Gastrocnemius medialis (tissue), 4 donors: ENCODE measurements at regions not wholly inside any gene's neighbourhood (a gene's known extent, or its start where the extent isn't known, plus 50 kb on each side); places are given as distances from the start of the nearest gene placed in this dataset.

Experiments
- ATAC-seq, 2 donors: fragments of 150-250 bp; one replicate each; pipeline ENCODE4 v1.9.1; 2016
- DNase-seq, 2 donors: peaks; one replicate each; pipeline ENCODE4 v3.0.0-alpha.2; 2019
- H3K27ac ChIP-seq, 4 donors: fragments of 200-600 bp; sonication (generic); 1 replicate in 1 of 4; 2 replicates in 3 of 4; pipeline ENCODE4 v1.5.1; 2016 to 2018; ENCODE audit warnings: mild to moderate bottlenecking in 2 of 4, moderate library complexity in 1 of 4
- H3K27me3 ChIP-seq, 3 donors: fragments of 200-600 bp; sonication (generic) in 2 of 3; 1 replicate in 1 of 3; 2 replicates in 2 of 3; pipeline versions ENCODE4 v1.5.1 to v1.6.0; 2016 to 2019; ENCODE audit warnings: mild to moderate bottlenecking in 1 of 3, moderate library complexity in 1 of 3
- H3K36me3 ChIP-seq, 2 donors: fragments of 200-600 bp; sonication (generic) in 1 of 2; one replicate each; pipeline ENCODE4 v1.5.1; 2017 to 2018
- H3K4me1 ChIP-seq, 2 donors: fragments of 200-600 bp; sonication (generic) in 1 of 2; one replicate each; pipeline ENCODE4 v1.5.1; 2016 to 2017; ENCODE audit warnings: mild to moderate bottlenecking in 2 of 2
- H3K4me3 ChIP-seq, 4 donors: fragments of 200-600 bp; sonication (generic) in 3 of 4; 1 replicate in 1 of 4; 2 replicates in 3 of 4; pipeline ENCODE4 v1.5.1; 2016 to 2019; ENCODE audit warnings: mild to moderate bottlenecking in 2 of 4
- H3K9me3 ChIP-seq, 3 donors: fragments of 200-600 bp; sonication (generic) in 2 of 3; 1 replicate in 1 of 3; 2 replicates in 2 of 3; pipeline ENCODE4 v1.5.1; 2016 to 2019
- POLR2A ChIP-seq, 2 donors: fragments of 450-650 bp; IDR thresholded peaks; one replicate each; pipeline ENCODE4 v1.6.1; 2017; ENCODE audit warnings: antibody characterized with exemption in 2 of 2, mild to moderate bottlenecking in 2 of 2, moderate library complexity in 2 of 2
- in situ Hi-C, 4 donors: fragments of 200-750 bp; cut with MboI; loops; one replicate each; pipeline versions ENCODE4 v1.15.0 to v1.8.0; 2017; ENCODE audit warnings: low sequenced_read_pairs in 4 of 4
- intact Hi-C: fragments of 100-400 bp; cut with DNase I; formaldehyde crosslinking; loops from one replicate; pipeline ENCODE4 v1.15.1; 2023; ENCODE audit warnings: low total_unique reads
- TF ChIP-seq, protein P1 (sequence below), 5 experiments: fragments of 450-650 bp in 3 of 5; fragments of 200-600 bp in 2 of 5; sonication (generic) in 2 of 5; IDR thresholded peaks in 4 of 5; conservative IDR thresholded peaks in 1 of 5; 1 replicate in 4 of 5; 2 replicates in 1 of 5; pipeline ENCODE4 v1.5.1; 2016 to 2019; ENCODE audit warnings: antibody characterized with exemption in 5 of 5, mild to moderate bottlenecking in 3 of 5, moderate library complexity in 3 of 5

DNA sequence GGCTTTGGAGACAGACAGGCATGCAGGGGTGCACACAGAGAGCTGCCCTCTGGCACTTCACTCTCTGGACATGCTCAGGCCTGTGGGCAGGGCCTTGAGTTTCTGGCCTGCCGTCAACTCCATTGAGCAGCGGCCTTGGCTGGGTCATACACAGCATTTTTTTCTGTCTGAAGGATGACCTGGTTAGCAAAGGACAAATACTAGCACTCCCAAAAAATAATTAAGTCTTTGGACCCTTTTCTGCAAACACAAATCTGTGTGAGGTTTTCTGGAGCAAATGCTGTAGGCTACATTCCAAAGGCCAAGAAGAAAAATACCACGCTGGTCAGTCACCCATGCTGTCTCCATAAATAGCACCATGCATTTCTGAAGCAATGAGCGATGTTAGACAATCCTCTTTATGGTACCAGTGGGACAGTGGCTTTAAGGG, 124.7 kb upstream of the CTAGE1 start:
- H3K27me3 ChIP-seq = no peaks in the 10 kb centered on the region
- no peaks in the 10 kb centered on the region for H3K9me3 ChIP-seq
- H3K27ac ChIP-seq = no peak overlapping the region
- H3K4me1 ChIP-seq = no peaks in the 10 kb centered on the region
- ATAC-seq = no peak
- intact Hi-C loops (no loop called here), in situ Hi-C loops (no loop called here)
- H3K4me3 ChIP-seq = no peak overlapping the region
- TF ChIP-seq, protein P1, sequence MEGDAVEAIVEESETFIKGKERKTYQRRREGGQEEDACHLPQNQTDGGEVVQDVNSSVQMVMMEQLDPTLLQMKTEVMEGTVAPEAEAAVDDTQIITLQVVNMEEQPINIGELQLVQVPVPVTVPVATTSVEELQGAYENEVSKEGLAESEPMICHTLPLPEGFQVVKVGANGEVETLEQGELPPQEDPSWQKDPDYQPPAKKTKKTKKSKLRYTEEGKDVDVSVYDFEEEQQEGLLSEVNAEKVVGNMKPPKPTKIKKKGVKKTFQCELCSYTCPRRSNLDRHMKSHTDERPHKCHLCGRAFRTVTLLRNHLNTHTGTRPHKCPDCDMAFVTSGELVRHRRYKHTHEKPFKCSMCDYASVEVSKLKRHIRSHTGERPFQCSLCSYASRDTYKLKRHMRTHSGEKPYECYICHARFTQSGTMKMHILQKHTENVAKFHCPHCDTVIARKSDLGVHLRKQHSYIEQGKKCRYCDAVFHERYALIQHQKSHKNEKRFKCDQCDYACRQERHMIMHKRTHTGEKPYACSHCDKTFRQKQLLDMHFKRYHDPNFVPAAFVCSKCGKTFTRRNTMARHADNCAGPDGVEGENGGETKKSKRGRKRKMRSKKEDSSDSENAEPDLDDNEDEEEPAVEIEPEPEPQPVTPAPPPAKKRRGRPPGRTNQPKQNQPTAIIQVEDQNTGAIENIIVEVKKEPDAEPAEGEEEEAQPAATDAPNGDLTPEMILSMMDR (IDR thresholded peaks at IDR 0.05 in 4 of 5, conservative IDR thresholded peaks at IDR 0.05 in 1 of 5) = no peak
- no peak for TF ChIP-seq POLR2A (IDR thresholded peaks at IDR 0.05)
- DNase-seq = peak in 1 of 2 donors; percentile 20
- no peaks in the 10 kb centered on the region for H3K36me3 ChIP-seq

DNA sequence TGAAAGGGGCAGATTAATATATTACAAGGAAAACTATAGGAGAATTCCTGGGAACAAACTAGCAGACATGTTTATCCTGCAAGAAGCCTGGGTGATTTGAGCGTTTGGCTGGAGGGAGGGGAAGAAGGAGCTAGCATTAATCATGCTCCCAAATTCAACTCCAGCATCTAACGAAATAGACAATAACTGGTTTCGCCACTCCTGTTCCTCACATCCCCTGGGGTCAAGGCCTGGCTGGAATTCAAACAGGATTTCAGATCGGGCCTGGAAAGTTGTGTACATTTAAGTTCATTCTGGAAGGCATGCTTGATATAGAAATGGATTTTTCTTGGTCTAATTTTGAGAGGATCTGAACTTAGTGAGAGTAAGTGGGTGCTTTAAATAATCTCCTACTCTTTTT, 126.1 kb upstream of the CTAGE1 start:
- intact Hi-C loops (no loop called here), in situ Hi-C loops (no loop called here)
- H3K4me1 ChIP-seq = no peaks in the 10 kb centered on the region
- no peak overlapping the region for H3K27ac ChIP-seq
- DNase-seq (peak in 1 of 2 donors; percentile 50), ATAC-seq (no peak)
- no peaks in the 10 kb centered on the region for H3K9me3 ChIP-seq
- TF ChIP-seq POLR2A (IDR thresholded peaks at IDR 0.05) = no peak
- TF ChIP-seq, protein P1 (IDR thresholded peaks at IDR 0.05 in 4 of 5, conservative IDR thresholded peaks at IDR 0.05 in 1 of 5) = no peak
- no peak overlapping the region for H3K4me3 ChIP-seq
- H3K36me3 ChIP-seq = no peaks in the 10 kb centered on the region
- no peaks in the 10 kb centered on the region for H3K27me3 ChIP-seq

DNA sequence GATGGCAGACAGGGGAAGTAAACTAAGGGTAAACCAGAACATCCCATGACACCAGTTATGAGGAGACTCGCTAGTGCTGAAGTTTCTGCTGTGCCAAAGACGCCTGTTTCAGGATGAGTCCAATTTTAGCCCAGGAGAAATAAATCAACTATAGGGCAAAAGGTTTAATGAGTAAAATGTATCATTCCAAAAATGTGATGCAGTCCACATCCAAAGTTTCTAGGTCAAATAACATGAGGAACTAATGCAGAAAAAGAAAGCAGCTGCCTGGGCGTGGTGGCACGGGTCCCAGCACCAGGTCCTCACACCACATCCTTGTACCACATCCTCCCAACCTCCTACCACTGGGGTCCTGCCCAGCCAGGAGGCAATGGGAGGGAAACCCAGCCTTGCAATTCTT, 126.9 kb upstream of the CTAGE1 start:
- intact Hi-C loops (no loop called here), in situ Hi-C loops (no loop called here)
- Histone ChIP-seq H3K4me3 (no peak overlapping the region), H3K4me1 (no peaks in the 10 kb centered on the region), H3K27me3 (no peaks in the 10 kb centered on the region), H3K9me3 (no peaks in the 10 kb centered on the region), H3K36me3 (no peaks in the 10 kb centered on the region), H3K27ac (no peak overlapping the region)
- DNase-seq (no peak), ATAC-seq (no peak)
- TF ChIP-seq, protein P1 (IDR thresholded peaks at IDR 0.05 in 4 of 5, conservative IDR thresholded peaks at IDR 0.05 in 1 of 5) = no peak
- no peak for TF ChIP-seq POLR2A (IDR thresholded peaks at IDR 0.05)

DNA sequence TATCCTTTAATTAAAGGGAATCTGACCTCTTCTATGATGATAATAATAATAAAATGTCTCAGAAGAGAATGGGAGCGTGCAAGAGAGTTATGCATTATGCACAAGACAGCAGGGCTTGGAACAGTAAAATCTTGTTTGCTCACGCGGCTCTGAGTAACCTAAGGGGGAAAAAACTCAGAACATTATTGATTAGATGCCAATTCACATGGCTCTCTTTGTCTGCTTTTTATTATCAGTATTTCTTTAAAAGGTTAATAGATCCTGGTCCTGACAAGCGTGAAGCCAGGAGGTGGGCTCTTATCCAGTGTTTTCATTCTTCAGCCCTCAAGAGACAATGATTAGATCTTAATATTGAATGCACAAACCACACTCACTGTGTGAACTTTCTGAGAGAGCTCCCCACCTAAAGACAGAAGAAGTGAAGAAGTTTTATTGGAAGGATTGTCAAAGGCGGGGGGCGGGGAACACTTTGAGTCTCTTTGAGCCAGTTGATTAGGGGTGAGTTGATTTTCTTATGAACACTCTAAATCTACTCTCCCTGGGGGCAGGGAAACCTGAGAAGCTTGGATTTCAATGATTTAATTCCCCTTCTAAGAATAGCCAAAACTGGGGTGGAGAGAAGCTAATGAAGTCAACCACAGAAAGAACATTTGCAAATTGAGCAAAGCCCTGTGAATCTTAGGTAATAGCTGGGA, 127.5 kb upstream of the CTAGE1 start:
- no peaks in the 10 kb centered on the region for H3K4me1 ChIP-seq
- peak; percentile 33 to 46 for ATAC-seq
- H3K27ac ChIP-seq = peak overlapping the region in 1 of 4 donors; percentile 34
- intact Hi-C loops (no loop called here), in situ Hi-C loops (no loop called here)
- TF ChIP-seq, protein P1 (IDR thresholded peaks at IDR 0.05 in 4 of 5, conservative IDR thresholded peaks at IDR 0.05 in 1 of 5) = no peak
- TF ChIP-seq POLR2A (IDR thresholded peaks at IDR 0.05) = no peak
- no peaks in the 10 kb centered on the region for H3K9me3 ChIP-seq
- no peaks in the 10 kb centered on the region for H3K27me3 ChIP-seq
- peak in 1 of 2 donors; percentile 18 for DNase-seq
- no peak overlapping the region for H3K4me3 ChIP-seq
- no peaks in the 10 kb centered on the region for H3K36me3 ChIP-seq
